Astrocyte (in vitro differentiated cells and primary cell): ENCODE measurements at regions not wholly inside any gene's neighbourhood (a gene's known extent, or its start where the extent isn't known, plus 50 kb on each side); places are given as distances from the start of the nearest gene placed in this dataset.

Experiments used
- CTCF ChIP-seq: IDR thresholded peaks from 2 replicates; pipeline ENCODE4 v1.5.1; 2011; ENCODE audit warnings: low read depth, mild to moderate bottlenecking, inconsistent platforms, low read length, moderate library complexity; ENCODE audit not compliant: insufficient read depth
- EZH2 ChIP-seq: IDR thresholded peaks from 2 replicates; pipeline ENCODE4 v1.6.1; 2012; ENCODE audit warnings: mild to moderate bottlenecking, low read length, inconsistent platforms; ENCODE audit not compliant: insufficient read depth

GRCh38 chr13:74835579-74835978 lies 646.4 kb downstream of the TBC1D4 start:
- TF ChIP-seq CTCF (no peak), EZH2 (no peak)
